Caco-2 (cell line): ENCODE measurements at regions not wholly inside any gene's neighbourhood (a gene's known extent, or its start where the extent isn't known, plus 50 kb on each side); places are given as distances from the start of the nearest gene placed in this dataset.

Experiments
- BruUV-seq: library from RNA; stranded (reverse); fragments of 400-500 nt; replicated peaks from 2 replicates; lab custom pipeline; 2021; lab: Mats Ljungman, UMichigan
- CTCF ChIA-PET: fragments of 300-600 bp; sonication (Branson Sonifier 250); formaldehyde crosslinking; loops from one replicate; lab custom pipeline; 2022; ENCODE audit warnings: antibody characterized with exemption; lab: Charles Lee
- POLR2A ChIA-PET: fragments of 300-600 bp; sonication (Branson Sonifier 250); formaldehyde crosslinking; loops from one replicate; lab custom pipeline; 2022; ENCODE audit warnings: antibody characterized with exemption; lab: Charles Lee
- DNase-seq, 2 experiments: peaks; one replicate each; pipeline versions ENCODE4 v3.0.0 to v3.0.0-alpha.2; 2020 to 2022
- H3K27me3 ChIP-seq: replicated peaks from 2 replicates; pipeline ENCODE4 v1.6.0; 2011; ENCODE audit warnings: low read length; ENCODE audit not compliant: control insufficient read depth, insufficient read depth
- H3K36me3 ChIP-seq: 2 replicates; pipeline ENCODE4 v1.5.1; 2011; ENCODE audit warnings: low read length; ENCODE audit not compliant: control insufficient read depth, insufficient read depth
- H3K4me1 ChIP-seq: fragments of 250-450 bp; sonication (Bioruptor Pico); 2 replicates; pipeline ENCODE4 v1.5.1; 2020; ENCODE audit warnings: mild to moderate bottlenecking
- H3K4me3 ChIP-seq: 2 replicates; pipeline ENCODE4 v1.5.1; 2011; ENCODE audit warnings: low read depth, mild to moderate bottlenecking, control low read depth, low read length
- H3K9me3 ChIP-seq: fragments of 250-450 bp; sonication (Bioruptor Pico); 2 replicates; pipeline ENCODE4 v1.5.1; 2020; ENCODE audit warnings: mild to moderate bottlenecking, moderate library complexity
- H3K27ac Mint-ChIP-seq: one replicate; pipeline ENCODE4 v1.8.0; 2022; ENCODE audit warnings: mixed read lengths; ENCODE audit not compliant: unreplicated experiment
- H3K27me3 Mint-ChIP-seq: one replicate; pipeline ENCODE4 v1.8.0; 2022; ENCODE audit warnings: mixed read lengths; ENCODE audit not compliant: insufficient read depth, unreplicated experiment
- H3K36me3 Mint-ChIP-seq: one replicate; pipeline ENCODE4 v1.8.0; 2022; ENCODE audit warnings: mild to moderate bottlenecking, mixed read lengths; ENCODE audit not compliant: insufficient read depth, unreplicated experiment
- H3K4me1 Mint-ChIP-seq: one replicate; pipeline ENCODE4 v1.8.0; 2022; ENCODE audit warnings: low read depth, mixed read lengths; ENCODE audit not compliant: unreplicated experiment
- H3K4me3 Mint-ChIP-seq: one replicate; pipeline ENCODE4 v1.8.0; 2022; ENCODE audit warnings: mild to moderate bottlenecking, moderate library complexity, mixed read lengths; ENCODE audit not compliant: unreplicated experiment
- H3K9me3 Mint-ChIP-seq: one replicate; pipeline ENCODE4 v1.8.0; 2022; ENCODE audit warnings: mixed read lengths; ENCODE audit not compliant: unreplicated experiment
- intact Hi-C: fragments of 100-400 bp; cut with micrococcal nuclease; formaldehyde crosslinking; loops from one replicate; pipeline ENCODE4 v1.10.0; 2022; ENCODE audit not compliant: unreplicated experiment
- TF ChIP-seq, protein P1 (sequence below), 2 experiments: fragments of 200-600 bp in 1 of 2; IDR thresholded peaks; 1 replicate in 1 of 2; 2 replicates in 1 of 2; pipeline versions ENCODE4 v1.5.1 to v1.8.0; 2011 to 2022; ENCODE audit warnings: antibody characterized with exemption in 1 of 2, control low read depth in 1 of 2, inconsistent platforms in 1 of 2, low read depth in 1 of 2, low read length in 1 of 2, mild to moderate bottlenecking in 1 of 2, moderate library complexity in 1 of 2; ENCODE audit not compliant: insufficient read depth in 1 of 2, severe bottlenecking in 1 of 2, unreplicated experiment in 1 of 2

DNA sequence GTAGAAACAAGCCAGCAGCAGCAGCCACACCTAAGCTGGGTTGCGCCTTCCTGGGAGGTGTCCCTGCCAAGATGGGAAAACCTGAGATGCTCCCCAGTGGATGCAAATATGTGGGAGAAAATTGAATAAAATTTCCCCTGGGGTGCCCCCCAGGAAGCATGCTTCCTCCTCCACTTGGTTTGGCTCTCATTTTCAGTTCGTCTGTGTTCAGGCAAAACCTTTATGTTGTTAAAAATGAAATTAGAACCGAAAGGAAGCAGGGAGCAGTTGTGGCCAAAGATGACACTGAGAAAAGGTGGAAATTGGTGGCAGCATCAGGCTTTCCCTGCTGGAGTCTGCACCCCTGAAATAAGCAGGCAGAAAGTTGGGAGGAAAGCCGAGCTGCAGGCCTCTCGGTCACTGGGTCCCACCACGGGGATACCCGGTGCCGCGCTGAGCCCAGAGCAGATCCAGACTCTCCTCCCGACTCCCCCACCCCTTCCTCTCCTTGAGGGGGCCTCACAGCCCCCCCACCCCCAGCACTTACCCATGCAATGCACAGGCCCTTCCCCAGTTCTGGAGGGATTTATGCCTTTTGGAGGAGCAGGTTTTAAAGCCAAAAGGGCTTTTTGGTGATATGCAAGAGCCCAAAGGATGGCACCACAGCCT is 267.7 kb upstream of the SPRED2 start:
- H3K4me3 ChIP-seq, result no peak overlapping the region
- POLR2A ChIA-PET, result no interaction called here
- Mint-ChIP-seq H3K9me3 (no peaks in the 10 kb centered on the region), H3K4me3 (no peak overlapping the region), H3K4me1 (no peaks in the 10 kb centered on the region), H3K36me3 (no peaks in the 10 kb centered on the region), H3K27me3 (peaks cover 31% of the 10 kb centered on the region), H3K27ac (no peak overlapping the region)
- peaks cover 3% of the 10 kb centered on the region for H3K27me3 ChIP-seq
- H3K36me3 ChIP-seq, result no peaks in the 10 kb centered on the region
- CTCF ChIA-PET, result no interaction called here
- no peaks in the 10 kb centered on the region for H3K4me1 ChIP-seq
- intact Hi-C loops, result no loop called here
- TF ChIP-seq, protein P1, sequence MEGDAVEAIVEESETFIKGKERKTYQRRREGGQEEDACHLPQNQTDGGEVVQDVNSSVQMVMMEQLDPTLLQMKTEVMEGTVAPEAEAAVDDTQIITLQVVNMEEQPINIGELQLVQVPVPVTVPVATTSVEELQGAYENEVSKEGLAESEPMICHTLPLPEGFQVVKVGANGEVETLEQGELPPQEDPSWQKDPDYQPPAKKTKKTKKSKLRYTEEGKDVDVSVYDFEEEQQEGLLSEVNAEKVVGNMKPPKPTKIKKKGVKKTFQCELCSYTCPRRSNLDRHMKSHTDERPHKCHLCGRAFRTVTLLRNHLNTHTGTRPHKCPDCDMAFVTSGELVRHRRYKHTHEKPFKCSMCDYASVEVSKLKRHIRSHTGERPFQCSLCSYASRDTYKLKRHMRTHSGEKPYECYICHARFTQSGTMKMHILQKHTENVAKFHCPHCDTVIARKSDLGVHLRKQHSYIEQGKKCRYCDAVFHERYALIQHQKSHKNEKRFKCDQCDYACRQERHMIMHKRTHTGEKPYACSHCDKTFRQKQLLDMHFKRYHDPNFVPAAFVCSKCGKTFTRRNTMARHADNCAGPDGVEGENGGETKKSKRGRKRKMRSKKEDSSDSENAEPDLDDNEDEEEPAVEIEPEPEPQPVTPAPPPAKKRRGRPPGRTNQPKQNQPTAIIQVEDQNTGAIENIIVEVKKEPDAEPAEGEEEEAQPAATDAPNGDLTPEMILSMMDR (IDR thresholded peaks at IDR 0.05; ENCODE audit: insufficient read depth in 1 of 2, low read depth in 1 of 2, low read length in 1 of 2, severe bottlenecking in 1 of 2, unreplicated experiment in 1 of 2), result no peak
- DNase-seq, result no peak
- no peaks in the 10 kb centered on the region for H3K9me3 ChIP-seq
- no TSS peak for BruUV-seq

DNA sequence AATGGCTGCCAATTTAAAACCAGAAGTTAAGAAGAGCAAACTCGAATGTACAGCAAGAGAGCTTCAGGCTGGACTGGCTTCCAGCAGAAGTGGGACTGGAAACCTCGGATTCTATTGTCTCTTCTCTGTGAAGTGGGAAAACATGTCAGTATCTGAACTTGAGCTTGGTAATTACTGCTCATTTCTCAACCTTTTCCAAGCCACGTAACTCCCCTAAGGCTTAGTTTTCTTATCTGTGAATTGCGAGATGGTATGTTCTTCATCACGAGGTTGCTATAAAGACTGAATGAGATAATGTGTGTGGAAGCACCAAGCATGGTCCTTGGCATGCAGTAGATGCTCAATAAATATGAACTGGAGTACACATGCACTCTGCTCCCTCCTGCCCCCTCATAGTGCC is 259.4 kb upstream of the SPRED2 start:
- Histone ChIP-seq H3K36me3 (no peaks in the 10 kb centered on the region), H3K4me1 (no peaks in the 10 kb centered on the region), H3K27me3 (no peaks in the 10 kb centered on the region; the same call in 1 of the 2 replicates), H3K4me3 (no peak overlapping the region), H3K9me3 (no peaks in the 10 kb centered on the region)
- Mint-ChIP-seq H3K27me3 (peaks cover 21% of the 10 kb centered on the region), H3K9me3 (no peaks in the 10 kb centered on the region), H3K36me3 (no peaks in the 10 kb centered on the region), H3K4me1 (no peaks in the 10 kb centered on the region), H3K4me3 (no peak overlapping the region), H3K27ac (no peak overlapping the region)
- no peak for DNase-seq
- TF ChIP-seq, protein P1 (IDR thresholded peaks at IDR 0.05; ENCODE audit: insufficient read depth in 1 of 2, low read depth in 1 of 2, low read length in 1 of 2, severe bottlenecking in 1 of 2, unreplicated experiment in 1 of 2), result no peak
- ChIA-PET POLR2A (no interaction called here), CTCF (no interaction called here)
- BruUV-seq, result no TSS peak
- intact Hi-C loops, result loop anchor here (2.0 kb wide), 1 partner anchor 51 kb away; no protein-coding TSS in a partner anchor

DNA sequence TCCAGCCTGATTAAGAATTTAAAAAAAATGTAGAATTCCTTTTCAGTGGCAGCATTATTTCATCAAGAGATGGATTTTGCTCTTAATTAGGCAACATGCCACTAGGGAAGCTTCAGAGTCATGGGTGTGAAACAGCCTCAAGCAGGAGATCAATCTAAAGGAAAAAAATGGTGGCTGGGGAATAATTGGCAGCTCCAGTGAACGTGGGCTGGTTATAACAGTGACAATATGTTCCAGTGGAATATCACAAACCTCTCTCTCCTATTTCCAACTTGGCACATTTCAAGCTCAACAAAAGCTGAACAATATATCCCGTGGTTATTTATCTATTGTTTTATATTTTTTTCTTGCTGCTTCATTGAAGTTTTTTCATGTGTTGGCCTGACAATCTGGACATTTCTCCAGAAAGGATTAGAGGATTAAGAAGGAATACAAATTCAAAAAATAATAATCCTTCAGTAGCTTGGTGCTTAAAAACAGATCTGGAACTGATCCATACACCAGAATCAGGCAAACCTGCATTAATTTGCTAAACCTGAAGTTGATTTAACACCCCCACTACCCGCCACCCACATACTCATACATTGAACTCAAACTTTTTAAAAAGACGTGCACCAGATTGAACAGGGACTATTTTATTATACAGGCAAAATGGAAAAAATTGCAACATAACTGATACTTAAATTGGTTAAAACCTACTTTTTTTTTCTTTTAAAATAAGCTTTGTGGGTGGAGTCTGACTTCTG is 255.9 kb upstream of the SPRED2 start:
- BruUV-seq, result no TSS peak
- DNase-seq, result no peak
- POLR2A ChIA-PET, result interaction anchor here (0.6 kb wide), 1 partner anchor 39 kb away, joined by 3 read pairs; no protein-coding TSS in a partner anchor
- no peak overlapping the region for H3K27ac Mint-ChIP-seq
- CTCF ChIA-PET, result interaction anchor here (1.6 kb wide), 1 partner anchor 22 kb away, joined by 6 read pairs; no protein-coding TSS in a partner anchor
- H3K9me3 ChIP-seq, result no peaks in the 10 kb centered on the region
- peaks cover 14% of the 10 kb centered on the region for H3K27me3 Mint-ChIP-seq
- H3K27me3 ChIP-seq, result no peaks in the 10 kb centered on the region
- H3K36me3 Mint-ChIP-seq, result no peaks in the 10 kb centered on the region
- no peaks in the 10 kb centered on the region for H3K36me3 ChIP-seq
- H3K4me3 ChIP-seq, result no peak overlapping the region
- H3K4me1 ChIP-seq, result no peaks in the 10 kb centered on the region
- no peak overlapping the region for H3K4me3 Mint-ChIP-seq
- no peaks in the 10 kb centered on the region for H3K4me1 Mint-ChIP-seq
- intact Hi-C loops, result no loop called here
- TF ChIP-seq, protein P1 (IDR thresholded peaks at IDR 0.05; ENCODE audit: insufficient read depth in 1 of 2, low read depth in 1 of 2, low read length in 1 of 2, severe bottlenecking in 1 of 2, unreplicated experiment in 1 of 2), result no peak
- H3K9me3 Mint-ChIP-seq, result no peaks in the 10 kb centered on the region
